Sciatic nerve (tissue), 2 donors: ENCODE measurements at regions not wholly inside any gene's neighbourhood (a gene's known extent, or its start where the extent isn't known, plus 50 kb on each side); places are given as distances from the start of the nearest gene placed in this dataset.
"Not testable (repeated sequence)": the region's sequence is repeated elsewhere in the genome, so short reads cannot be mapped to it uniquely, and the experiment has no call there.

Experiments
- ATAC-seq: fragments of 200-7000 bp; cut with Tn5 transposase; one replicate; pipeline ENCODE4 v1.9.1; 2020; ENCODE audit warnings: mild to moderate bottlenecking, moderate library complexity
- DNase-seq: peaks from one replicate; pipeline ENCODE4 v3.0.0-alpha.2; 2020; ENCODE audit warnings: low spot score
- intact Hi-C: fragments of 100-400 bp; cut with DNase I; formaldehyde crosslinking; loops from one replicate; pipeline ENCODE4 v1.14.2; 2022
- donor health status: DM: no; HTN: no; CAD: no.
- donor health status: DM: no; HTN: no; CAD: no.

DNA sequence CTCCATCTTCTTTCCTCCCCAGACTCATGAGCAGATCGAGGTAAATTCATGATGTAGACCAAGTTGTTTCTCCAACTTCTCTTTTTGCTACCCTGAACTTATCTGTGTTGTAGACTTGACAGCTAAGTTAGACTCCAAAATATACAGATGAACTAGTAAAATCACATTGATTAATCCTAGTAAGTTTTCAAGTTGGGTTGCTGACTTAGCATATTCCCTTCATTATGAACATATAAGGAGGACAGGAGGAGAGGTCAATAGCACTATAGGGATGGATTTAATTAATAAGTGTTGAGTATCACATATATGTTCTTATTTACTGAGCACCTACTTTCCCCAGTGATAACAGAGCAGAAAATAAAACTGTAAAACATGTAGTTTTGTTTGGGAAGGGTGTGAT lies 227.3 kb downstream of the TINAG start:
- intact Hi-C loops = no loop called here
- no peak for DNase-seq
- ATAC-seq = no peak

- no peak for ATAC-seq
- intact Hi-C loops = no loop called here
These were observed 233.3 kb downstream of the TINAG start for GRCh38 chr6:54541541-54541940.

GRCh38 chr6:54559136-54559535 lies 250.9 kb downstream of the TINAG start:
- no peak for DNase-seq
- intact Hi-C loops = no loop called here
- ATAC-seq = no peak

More at GRCh38 chr6:54541541-54541940, 233.3 kb downstream of the TINAG start:
- no peak for DNase-seq

GRCh38 chr6:54564188-54564587 lies 255.9 kb downstream of the TINAG start:
- DNase-seq, ATAC-seq, intact Hi-C loops: not testable (repeated sequence)

DNA sequence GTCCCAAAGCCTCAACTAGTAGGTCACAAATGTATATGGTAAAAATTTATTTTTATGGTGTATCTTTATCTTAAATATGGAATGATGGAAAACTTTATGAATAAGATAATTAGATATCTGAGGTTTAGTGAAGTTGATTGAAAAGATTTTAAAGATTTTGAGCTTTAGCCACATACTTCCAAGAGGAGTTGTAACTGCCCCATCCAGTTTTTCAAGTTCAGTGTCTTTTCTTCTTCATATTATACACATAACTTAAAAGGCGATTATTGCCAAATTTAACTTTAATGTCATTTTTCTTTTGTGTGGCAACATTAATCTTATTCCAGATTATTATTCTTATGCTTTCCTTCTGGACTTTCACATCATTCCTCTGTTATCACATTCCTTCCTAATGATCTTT lies 266.4 kb downstream of the TINAG start:
- no peak for ATAC-seq
- no peak for DNase-seq
- intact Hi-C loops = no loop called here

GRCh38 chr6:54578261-54578660 lies 268.3 kb upstream of the FAM83B start:
- intact Hi-C loops = no loop called here

DNA sequence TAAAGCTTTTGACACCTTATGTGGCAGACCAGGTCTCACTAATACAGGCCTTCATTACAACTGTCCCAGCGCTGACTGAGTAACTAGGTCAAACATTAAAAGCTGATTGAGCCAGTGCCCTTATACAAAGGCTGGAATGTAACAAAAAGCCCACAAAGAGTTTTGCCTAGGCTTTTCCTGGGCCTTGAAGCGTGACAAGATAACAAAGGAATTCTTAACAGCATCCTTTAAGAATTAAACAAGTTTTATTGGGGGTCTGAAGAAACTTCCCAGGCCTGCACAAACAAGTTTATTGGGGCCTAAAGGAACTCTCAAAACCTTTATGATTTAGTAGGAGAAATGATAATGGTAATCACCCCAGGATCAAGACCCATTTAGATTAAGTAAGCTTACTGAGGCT lies 267.6 kb upstream of the FAM83B start:
- no peak for DNase-seq
- intact Hi-C loops = no loop called here

More at GRCh38 chr6:54578261-54578660, 268.3 kb upstream of the FAM83B start:
- DNase-seq (no peak), ATAC-seq (no peak)

GRCh38 chr6:54586251-54586650 lies 260.3 kb upstream of the FAM83B start:
- intact Hi-C loops = no loop called here
- DNase-seq (no peak), ATAC-seq (no peak)

More for the DNA sequence above, 267.6 kb upstream of the FAM83B start:
- ATAC-seq = no peak

DNA sequence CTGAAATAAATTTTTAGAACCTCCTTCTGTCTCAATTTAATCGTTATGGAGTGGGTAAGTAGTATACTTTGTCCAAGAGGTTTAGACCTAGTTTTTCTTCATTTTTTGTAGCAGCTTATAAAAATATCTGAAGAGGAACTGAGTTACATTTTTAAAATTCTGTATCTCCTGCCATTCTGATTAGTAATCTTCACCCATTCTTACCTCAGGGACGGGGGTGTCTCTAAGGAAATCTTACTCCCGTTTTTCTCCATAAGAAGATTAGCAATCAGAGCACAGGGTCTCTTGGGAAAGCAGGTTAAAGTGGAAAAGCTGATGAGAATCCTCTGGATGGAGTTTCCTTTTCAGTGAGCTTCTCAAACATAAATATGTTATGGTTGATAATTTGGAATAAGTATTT lies 259.3 kb upstream of the FAM83B start:
- intact Hi-C loops = no loop called here
- no peak for DNase-seq
- no peak for ATAC-seq

DNA sequence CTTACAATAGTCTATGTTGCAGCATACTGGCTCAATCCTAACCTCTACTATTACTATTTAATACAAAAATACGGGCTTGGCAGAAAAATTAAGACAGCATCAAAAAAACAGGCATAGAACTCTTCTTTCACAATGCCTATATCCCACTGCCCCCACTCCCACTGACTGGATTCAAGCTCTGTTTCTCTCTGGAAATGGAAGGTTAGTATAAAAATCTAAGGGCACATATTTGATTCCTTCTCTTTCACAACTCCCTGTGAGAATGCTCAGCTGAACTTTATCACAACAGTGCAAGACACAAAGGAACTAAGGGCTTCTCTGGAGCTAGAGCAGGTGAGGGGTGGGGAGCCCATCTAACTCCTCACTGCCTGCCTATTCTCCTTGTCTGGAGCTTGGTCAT lies 258.4 kb upstream of the FAM83B start:
- intact Hi-C loops = no loop called here
- ATAC-seq (no peak), DNase-seq (no peak)

DNA sequence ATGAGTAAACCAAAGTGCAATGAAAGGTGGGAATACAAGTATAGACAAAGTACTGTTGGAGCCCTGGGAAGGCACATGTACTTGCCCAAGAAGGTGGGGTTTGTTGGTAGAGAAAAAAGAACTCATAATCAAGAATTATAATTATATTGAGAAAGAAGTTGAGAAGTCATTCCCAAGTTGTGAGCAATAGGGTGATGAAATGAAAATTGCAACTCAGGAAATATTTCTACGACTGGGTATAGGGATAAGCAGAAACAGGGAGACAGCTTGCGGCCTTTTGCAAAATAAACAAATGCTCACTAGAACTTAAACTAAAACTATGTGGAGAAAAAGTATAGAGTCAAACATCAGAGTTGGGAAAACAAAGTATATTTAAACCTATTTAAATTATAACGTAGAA lies 250.7 kb upstream of the FAM83B start:
- DNase-seq (no peak), ATAC-seq (no peak)
- intact Hi-C loops = no loop called here

- ATAC-seq (no peak), DNase-seq (no peak)
- intact Hi-C loops = no loop called here
These were observed 247.7 kb upstream of the FAM83B start for GRCh38 chr6:54598787-54599313.

GRCh38 chr6:54601600-54602300 lies 244.8 kb upstream of the FAM83B start:
- ATAC-seq (no peak), DNase-seq (no peak)
- intact Hi-C loops = no loop called here

DNA sequence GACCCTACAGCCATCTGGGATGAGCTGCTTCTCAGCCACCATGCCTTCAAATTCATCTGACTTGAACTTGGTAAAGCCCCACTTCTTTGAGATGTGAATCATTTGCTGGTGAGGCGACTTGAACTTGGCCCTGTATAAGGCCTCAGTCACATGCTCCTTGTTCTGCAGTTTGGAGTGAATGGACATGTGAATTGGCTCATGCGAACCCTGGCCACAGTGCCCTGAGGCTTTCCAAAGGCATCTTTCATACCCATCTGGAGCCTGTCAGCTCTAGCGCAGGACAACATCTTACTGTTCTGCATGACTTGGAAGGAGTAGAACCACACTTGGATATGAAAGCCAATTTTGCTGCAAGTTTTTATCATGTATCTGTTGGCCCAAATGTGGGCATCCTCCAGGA lies 244.0 kb upstream of the FAM83B start:
- ATAC-seq (no peak), DNase-seq (no peak)
- intact Hi-C loops = no loop called here

- intact Hi-C loops = no loop called here
- DNase-seq (no peak), ATAC-seq (no peak)
These were observed 236.6 kb upstream of the FAM83B start for GRCh38 chr6:54609981-54610380.

- intact Hi-C loops = no loop called here
- ATAC-seq = no peak
- DNase-seq = no peak
These were observed 233.0 kb upstream of the FAM83B start for GRCh38 chr6:54613596-54613995.

DNA sequence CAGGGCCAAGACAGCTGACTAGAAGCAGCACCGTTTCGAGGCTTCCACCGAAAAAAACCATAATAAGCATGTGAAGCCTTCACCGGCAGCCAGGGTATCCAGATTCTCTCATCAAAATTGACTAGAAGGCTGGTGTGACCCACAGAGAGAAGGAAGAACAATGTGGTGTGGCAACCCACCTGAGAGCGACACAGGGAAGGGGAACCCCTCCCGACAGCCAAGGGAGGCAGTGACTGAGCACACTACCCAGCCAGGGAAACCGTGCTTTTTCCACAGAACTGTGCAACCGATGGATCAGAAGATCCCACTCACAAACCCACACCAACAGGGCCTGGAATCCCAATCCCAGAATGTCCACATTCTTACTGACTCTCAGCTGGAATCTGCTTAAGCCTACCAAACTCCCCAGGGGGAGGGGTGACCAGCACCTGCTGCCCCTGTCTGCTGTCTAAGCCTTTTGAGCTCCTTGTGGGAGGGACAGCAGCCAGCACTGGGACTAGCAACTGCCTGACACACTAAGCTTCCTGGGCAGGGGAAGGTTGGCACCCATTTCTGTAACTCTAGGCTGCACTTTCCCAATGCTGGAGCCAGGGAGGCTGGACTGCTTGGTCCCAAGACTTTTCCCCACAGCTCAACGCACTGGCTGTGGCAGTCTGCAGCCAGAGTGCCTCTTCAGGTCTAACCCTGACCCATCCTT lies 231.9 kb upstream of the FAM83B start:
- DNase-seq = no peak
- intact Hi-C loops = no loop called here
- ATAC-seq = no peak

DNA sequence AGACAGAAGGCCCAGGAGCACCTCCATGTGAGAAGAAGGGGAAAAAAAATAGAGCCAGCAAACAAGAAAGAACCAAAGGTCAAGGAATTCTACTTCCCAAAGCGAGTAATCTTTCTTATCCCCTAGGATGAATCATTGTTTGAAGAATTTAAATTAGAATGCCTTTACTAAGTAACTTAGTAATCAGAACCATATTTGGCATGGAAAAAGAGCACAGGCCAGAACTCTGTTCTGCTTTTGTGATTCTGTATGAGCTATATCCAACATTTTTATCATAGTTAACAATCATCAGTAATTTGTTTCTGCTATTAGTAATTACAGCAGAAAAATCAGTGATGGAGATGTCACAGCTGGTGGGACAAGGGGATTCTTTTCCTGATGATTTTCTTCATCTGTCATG lies 228.8 kb upstream of the FAM83B start:
- intact Hi-C loops = no loop called here
- no peak for ATAC-seq

DNA sequence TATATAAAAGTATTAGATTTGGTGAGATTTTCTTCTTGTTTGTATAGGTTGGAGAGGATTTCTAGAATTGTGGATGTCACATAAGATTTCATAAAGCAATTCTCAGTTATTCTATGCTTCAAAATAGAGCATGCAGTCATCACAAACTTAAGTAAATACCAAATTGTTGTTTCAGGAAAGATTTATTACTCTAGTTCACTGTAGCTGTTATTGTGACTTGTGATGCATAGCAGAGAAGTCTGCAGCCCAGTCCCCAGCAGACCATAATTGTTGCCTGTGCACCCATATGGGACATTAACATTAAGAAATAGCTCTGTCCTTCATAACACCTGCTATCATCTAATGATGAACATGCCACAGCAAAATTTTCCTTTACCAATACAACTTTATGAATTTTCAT lies 228.0 kb upstream of the FAM83B start:
- no peak for DNase-seq
- ATAC-seq = no peak
- intact Hi-C loops = no loop called here

More for the DNA sequence above, 228.8 kb upstream of the FAM83B start:
- no peak for DNase-seq

GRCh38 chr6:54619102-54619501 lies 227.5 kb upstream of the FAM83B start:
- no peak for ATAC-seq
- intact Hi-C loops = no loop called here
- DNase-seq = no peak

- DNase-seq = no peak
- intact Hi-C loops = no loop called here
- ATAC-seq = no peak
These were observed 225.3 kb upstream of the FAM83B start for GRCh38 chr6:54621285-54621684.
